ENCODE measurements at regions not wholly inside any gene's neighbourhood (a gene's known extent, or its start where the extent isn't known, plus 50 kb on each side); places are given as distances from the start of the nearest gene placed in this dataset.

GRCh38 chr18:993560-993959 lies 88.9 kb downstream of the ADCYAP1 start:
- no peak for TF ChIP-seq GATA2 (IDR thresholded peaks at IDR 0.05; ENCODE audit: low read depth, low read length)
- no peak for TF ChIP-seq GATA3 (IDR thresholded peaks at IDR 0.05; ENCODE audit: low read depth, low read length)

- no peak for TF ChIP-seq GATA3 (IDR thresholded peaks at IDR 0.05; ENCODE audit: low read depth, low read length)
Observed at GRCh38 chr18:995629-996028, 91.0 kb downstream of the ADCYAP1 start.

DNA sequence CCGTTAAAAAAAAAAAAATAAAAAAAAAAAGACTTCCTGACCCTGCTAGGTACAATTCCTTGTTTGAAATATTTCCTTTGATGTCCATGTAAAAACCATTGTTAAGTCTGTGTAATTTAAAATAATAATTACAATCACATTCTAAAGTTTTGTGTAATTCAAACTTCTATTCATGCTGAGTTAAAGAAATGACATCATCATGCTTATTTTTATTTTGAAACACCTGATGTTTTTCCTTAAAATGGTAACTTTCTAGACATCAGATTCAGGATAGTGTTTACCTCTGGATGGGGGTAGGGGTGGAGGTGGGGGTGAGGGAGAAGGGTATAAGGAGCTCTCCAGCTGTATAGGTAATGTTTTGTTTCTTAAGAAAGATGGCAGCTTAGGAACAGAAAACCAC lies 92.8 kb downstream of the ADCYAP1 start:
- TF ChIP-seq GATA3 (IDR thresholded peaks at IDR 0.05; ENCODE audit: low read depth, low read length) (no peak), GATA2 (IDR thresholded peaks at IDR 0.05; ENCODE audit: low read depth, low read length) (no peak)

GRCh38 chr18:998936-999335 lies 94.3 kb downstream of the ADCYAP1 start:
- TF ChIP-seq GATA2 (IDR thresholded peaks at IDR 0.05; ENCODE audit: low read depth, low read length) (no peak), GATA3 (IDR thresholded peaks at IDR 0.05; ENCODE audit: low read depth, low read length) (no peak)

DNA sequence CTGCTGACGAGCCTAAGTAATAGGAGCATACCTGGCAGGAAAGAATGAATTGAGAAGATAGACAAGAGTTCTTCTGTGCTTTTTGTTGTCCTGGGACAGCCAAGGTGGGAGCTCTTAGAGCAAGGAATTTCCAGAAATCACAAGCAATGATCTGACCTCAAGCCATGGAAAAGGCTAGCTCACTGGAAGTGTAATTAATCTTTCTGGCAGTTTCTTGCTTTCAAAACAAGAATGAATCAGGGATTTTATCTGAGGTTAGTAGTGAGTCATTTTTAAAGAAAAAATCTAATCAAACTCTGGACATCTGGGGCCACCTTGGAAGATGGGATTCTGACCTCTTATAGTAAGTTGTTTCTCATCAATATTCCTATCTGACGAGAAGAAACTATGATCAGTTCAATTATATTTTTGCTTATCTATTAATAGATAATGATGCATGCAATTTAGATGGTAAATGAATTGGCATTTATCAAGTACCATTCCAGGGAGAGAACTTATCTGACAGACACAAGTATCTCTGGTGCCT lies 98.0 kb downstream of the ADCYAP1 start:
- TF ChIP-seq GATA3 (IDR thresholded peaks at IDR 0.05; ENCODE audit: low read depth, low read length) (no peak), GATA2 (IDR thresholded peaks at IDR 0.05; ENCODE audit: low read depth, low read length) (no peak)

DNA sequence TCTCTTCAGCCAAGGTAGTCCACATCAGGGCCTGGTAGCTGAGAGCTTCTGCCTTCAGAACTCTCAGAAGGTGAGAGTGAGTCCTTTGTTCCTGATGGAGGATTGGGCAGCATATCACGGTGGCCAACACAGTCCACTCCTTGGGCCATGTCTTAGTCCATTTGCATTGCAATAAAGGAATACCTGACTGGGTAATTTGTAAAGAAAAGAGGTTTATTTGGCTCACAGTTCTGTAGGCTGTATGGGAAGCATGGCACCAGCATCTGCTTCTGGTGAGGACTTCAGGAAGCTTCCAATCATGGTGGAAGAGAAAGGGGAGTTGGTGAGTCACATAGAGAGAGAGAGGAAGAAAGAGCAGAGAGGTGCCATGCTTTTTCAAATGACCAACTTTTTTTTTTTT lies 98.8 kb downstream of the ADCYAP1 start:
- TF ChIP-seq GATA2 (IDR thresholded peaks at IDR 0.05; ENCODE audit: low read depth, low read length) (no peak), GATA3 (IDR thresholded peaks at IDR 0.05; ENCODE audit: low read depth, low read length) (no peak)

- no peak for TF ChIP-seq GATA3 (IDR thresholded peaks at IDR 0.05; ENCODE audit: low read depth, low read length)
- no peak for TF ChIP-seq GATA2 (IDR thresholded peaks at IDR 0.05; ENCODE audit: low read depth, low read length)
Observed at GRCh38 chr18:1006304-1006703, 101.6 kb downstream of the ADCYAP1 start.

DNA sequence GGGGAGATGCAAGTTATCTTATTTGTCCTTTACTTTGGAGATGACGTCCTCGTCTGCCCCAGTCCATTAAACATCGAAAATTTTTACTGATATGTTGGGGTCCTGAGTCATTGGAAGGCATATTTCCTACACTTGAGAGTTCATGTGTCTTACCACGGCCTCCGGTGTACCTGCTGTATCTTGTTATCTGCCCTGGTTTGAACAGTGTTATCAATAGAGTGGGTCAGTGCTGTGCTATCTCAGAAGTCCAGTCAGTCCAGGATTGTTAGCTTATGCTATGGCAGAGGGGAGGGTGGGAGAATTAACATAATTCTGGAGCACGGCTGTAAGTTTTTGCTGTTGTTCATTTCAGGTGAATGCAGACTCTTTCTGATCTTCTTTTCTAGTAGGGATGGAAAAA lies 102.3 kb downstream of the ADCYAP1 start:
- TF ChIP-seq GATA2 (IDR thresholded peaks at IDR 0.05; ENCODE audit: low read depth, low read length) (no peak), GATA3 (IDR thresholded peaks at IDR 0.05; ENCODE audit: low read depth, low read length) (no peak)

GRCh38 chr18:1011349-1011748 lies 106.7 kb downstream of the ADCYAP1 start:
- TF ChIP-seq GATA3 (IDR thresholded peaks at IDR 0.05; ENCODE audit: low read depth, low read length) (no peak), GATA2 (IDR thresholded peaks at IDR 0.05; ENCODE audit: low read depth, low read length) (no peak)

DNA sequence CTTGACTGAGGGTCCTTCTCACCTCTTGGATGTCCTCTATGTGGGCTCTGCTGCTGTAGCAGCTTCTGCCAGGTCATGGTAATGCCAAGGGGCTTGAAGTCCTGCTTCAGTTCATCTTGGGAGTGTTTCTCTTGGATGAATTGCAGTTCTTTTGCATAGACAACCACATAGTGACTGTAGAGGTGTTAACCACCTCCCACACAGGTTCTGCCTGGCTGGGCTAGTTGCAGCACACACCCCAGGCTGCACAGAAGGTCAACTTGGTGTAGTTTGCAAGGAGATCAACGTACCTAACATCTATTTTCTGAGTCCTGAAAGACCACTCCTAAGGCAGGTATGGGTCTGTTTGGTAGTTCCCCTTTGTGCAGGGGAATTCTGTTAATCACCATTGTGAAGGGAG lies 108.1 kb downstream of the ADCYAP1 start:
- TF ChIP-seq GATA3 (IDR thresholded peaks at IDR 0.05; ENCODE audit: low read depth, low read length): no peak
- TF ChIP-seq GATA2 (IDR thresholded peaks at IDR 0.05; ENCODE audit: low read depth, low read length): no peak

DNA sequence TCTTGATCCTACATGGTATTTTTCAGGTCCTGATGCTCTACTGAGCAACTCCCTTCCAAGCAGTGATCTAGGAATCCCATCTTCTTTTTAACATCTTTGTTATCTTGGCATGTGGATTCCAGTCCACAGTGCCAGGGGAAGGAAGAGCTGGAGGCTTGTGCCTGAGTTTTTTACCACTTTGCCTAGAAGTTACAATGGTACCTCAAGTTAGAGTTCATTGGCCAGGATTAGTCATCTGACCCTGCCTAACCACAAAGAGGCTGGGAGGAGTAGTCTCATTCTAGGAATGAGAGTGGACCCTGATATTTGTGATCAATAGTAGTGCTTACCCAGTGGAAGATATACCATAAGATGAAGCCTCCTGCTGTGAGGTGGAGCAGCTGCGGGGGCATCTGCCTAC lies 109.3 kb downstream of the ADCYAP1 start:
- TF ChIP-seq GATA2 (IDR thresholded peaks at IDR 0.05; ENCODE audit: low read depth, low read length): no peak
- no peak for TF ChIP-seq GATA3 (IDR thresholded peaks at IDR 0.05; ENCODE audit: low read depth, low read length)

GRCh38 chr18:1014509-1014908 lies 109.8 kb downstream of the ADCYAP1 start:
- TF ChIP-seq GATA2 (IDR thresholded peaks at IDR 0.05; ENCODE audit: low read depth, low read length) (no peak), GATA3 (IDR thresholded peaks at IDR 0.05; ENCODE audit: low read depth, low read length) (no peak)

DNA sequence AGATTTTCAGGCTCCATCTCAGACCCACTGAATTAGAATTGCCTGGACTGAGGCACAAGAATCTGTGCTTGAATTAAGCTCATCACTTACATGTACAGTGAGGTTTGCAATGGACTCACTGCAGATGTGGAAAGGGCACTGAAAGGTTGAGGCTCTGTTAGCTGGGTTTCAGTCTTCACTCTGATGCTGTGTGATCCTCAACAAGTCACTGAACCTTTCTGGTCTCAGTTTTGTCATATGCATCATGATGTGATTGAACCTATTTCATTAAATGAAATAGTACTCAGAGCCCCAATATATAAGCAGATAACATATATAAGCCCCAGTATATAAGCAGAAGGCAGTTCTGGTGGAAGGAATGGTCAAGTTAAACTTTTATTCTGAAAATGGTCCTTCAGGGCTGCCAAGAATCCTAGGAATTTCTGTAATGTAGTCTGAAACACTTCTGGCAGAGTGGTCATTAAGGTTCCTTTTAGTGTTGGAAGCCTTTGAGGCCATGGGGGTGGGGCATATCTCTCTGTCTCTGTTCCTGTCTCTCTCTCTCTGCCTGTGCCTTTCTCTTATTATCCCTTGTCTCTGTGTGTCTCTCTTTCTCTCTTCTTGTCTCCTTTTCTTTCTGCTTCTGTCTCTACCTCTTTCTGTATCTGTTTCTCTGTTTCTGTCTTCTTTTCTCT lies 110.4 kb downstream of the ADCYAP1 start:
- TF ChIP-seq GATA2 (IDR thresholded peaks at IDR 0.05; ENCODE audit: low read depth, low read length) (no peak), GATA3 (IDR thresholded peaks at IDR 0.05; ENCODE audit: low read depth, low read length) (no peak)

- TF ChIP-seq GATA2 (IDR thresholded peaks at IDR 0.05; ENCODE audit: low read depth, low read length) (no peak), GATA3 (IDR thresholded peaks at IDR 0.05; ENCODE audit: low read depth, low read length) (no peak)
Observed at GRCh38 chr18:1015777-1016176, 111.1 kb downstream of the ADCYAP1 start.

GRCh38 chr18:1017227-1018058 lies 112.8 kb downstream of the ADCYAP1 start:
- TF ChIP-seq GATA3 (IDR thresholded peaks at IDR 0.05; ENCODE audit: low read depth, low read length) (no peak), GATA2 (IDR thresholded peaks at IDR 0.05; ENCODE audit: low read depth, low read length) (no peak)
